Vagina (tissue), 2 donors: ENCODE measurements at regions not wholly inside any gene's neighbourhood (a gene's known extent, or its start where the extent isn't known, plus 50 kb on each side); places are given as distances from the start of the nearest gene placed in this dataset.

ENCODE experiments used
- CTCF ChIP-seq, 3 experiments: fragments of 450-650 bp in 2 of 3; fragments of 200-600 bp in 1 of 3; sonication (generic) in 1 of 3; IDR thresholded peaks; one replicate each; pipeline ENCODE4 v1.5.1; 2017 to 2019; ENCODE audit warnings: antibody characterized with exemption in 3 of 3, mild to moderate bottlenecking in 2 of 3, moderate library complexity in 2 of 3
- POLR2A ChIP-seq, 2 donors: fragments of 450-650 bp; IDR thresholded peaks; one replicate each; pipeline ENCODE4 v1.6.1; 2017; ENCODE audit warnings: antibody characterized with exemption in 2 of 2, mild to moderate bottlenecking in 2 of 2, moderate library complexity in 2 of 2
- POLR2AphosphoS5 ChIP-seq, 2 donors: sonication (generic); formaldehyde crosslinking; IDR thresholded peaks; one replicate each; pipeline ENCODE4 v1.9.0; 2017; ENCODE audit warnings: antibody characterized with exemption in 2 of 2, mild to moderate bottlenecking in 2 of 2, low read depth in 1 of 2; ENCODE audit not compliant: insufficient read depth in 1 of 2

- TF ChIP-seq CTCF (IDR thresholded peaks at IDR 0.05), result no peak
- TF ChIP-seq POLR2A (IDR thresholded peaks at IDR 0.05), result no peak
- TF ChIP-seq POLR2AphosphoS5 (IDR thresholded peaks at IDR 0.05; ENCODE audit: insufficient read depth in 1 of 2, low read depth in 1 of 2), result no peak
Observed at GRCh38 chr3:127065138-127065427, 82.2 kb downstream of the PLXNA1 start.
